K562 (cell line): ENCODE measurements at regions not wholly inside any gene's neighbourhood (a gene's known extent, or its start where the extent isn't known, plus 50 kb on each side); places are given as distances from the start of the nearest gene placed in this dataset.

ENCODE experiments used
- ATAC-seq: fragments of 200-7000 bp; cut with Tn5 transposase; 3 replicates; pipeline ENCODE4 v1.9.1; 2020; ENCODE audit warnings: moderate library complexity
- BruUV-seq: library from RNA; stranded (reverse); fragments of 400-500 nt; replicated peaks from 2 replicates; lab custom pipeline; 2021; lab: Mats Ljungman, UMichigan
- CTCF ChIA-PET: fragments of 300-600 bp; formaldehyde crosslinking; extraction: SDS; loops from one replicate; lab custom pipeline; 2021; ENCODE audit warnings: low intra/inter-chr PET ratio; lab: Yijun Ruan, JAX
- POLR2A ChIA-PET: fragments of 300-600, 350-650 bp; sonication (Branson Sonifier 250); formaldehyde crosslinking; extraction: SDS; loops from one replicate; lab custom pipeline; 2021; ENCODE audit warnings: antibody characterized with exemption, inconsistent platforms; lab: Yijun Ruan, JAX
- DNase-seq, 4 experiments: peaks; one replicate each; pipeline versions ENCODE4 v3.0.0 to v3.0.0-alpha.2; 2011 to 2018; ENCODE audit warnings: low spot score in 3 of 4, mixed read lengths in 3 of 4; ENCODE audit errors: extremely low read depth in 1 of 4
- FAIRE-seq: peaks from 2 replicates; lab custom pipeline; 2011; peaks lifted over from hg19 to GRCh38; lab: Jason Lieb, UNC
- H2AFZ ChIP-seq: 2 replicates; pipeline ENCODE4 v1.6.0; 2011; ENCODE audit warnings: low read depth, low read length, control low read depth, inconsistent platforms
- H3K27ac ChIP-seq: fragments of 200-600 bp; 3 replicates; pipeline ENCODE4 v1.8.0; 2011; ENCODE audit warnings: low read depth, mild to moderate bottlenecking, control low read depth, inconsistent platforms, low read length, moderate library complexity, mixed read lengths; ENCODE audit errors: extremely low read depth
- H3K27me3 ChIP-seq, 2 experiments: fragments of 300-600 bp in 1 of 2; 2 replicates in 1 of 2; 3 replicates in 1 of 2; pipeline versions ENCODE4 v1.6.0 to v1.8.0; 2011; ENCODE audit warnings: inconsistent platforms in 2 of 2, low read length in 2 of 2, mild to moderate bottlenecking in 1 of 2, mixed read lengths in 1 of 2, moderate library complexity in 1 of 2; ENCODE audit not compliant: control insufficient read depth in 2 of 2, insufficient read depth in 2 of 2
- H3K36me3 ChIP-seq: fragments of 300-600 bp; 3 replicates; pipeline ENCODE4 v1.8.0; 2011; ENCODE audit warnings: mild to moderate bottlenecking, low read length, inconsistent platforms; ENCODE audit not compliant: control insufficient read depth, insufficient read depth
- H3K4me1 ChIP-seq, 2 experiments: fragments of 200-600 bp in 1 of 2; replicated peaks in 1 of 2; 2 replicates in 1 of 2; 3 replicates in 1 of 2; pipeline versions ENCODE4 v1.5.1 to v1.8.0; 2011; ENCODE audit warnings: inconsistent platforms in 2 of 2, low read length in 2 of 2, mild to moderate bottlenecking in 1 of 2, mixed read lengths in 1 of 2, moderate library complexity in 1 of 2; ENCODE audit not compliant: control insufficient read depth in 2 of 2, insufficient read depth in 2 of 2
- H3K4me2 ChIP-seq: 2 replicates; pipeline ENCODE4 v1.6.1; 2011; ENCODE audit warnings: low read length, control low read depth, inconsistent platforms, mixed read lengths; ENCODE audit not compliant: insufficient read depth
- H3K4me3 ChIP-seq: fragments of 200-600 bp; sonication (generic), shearing (Covaris generic); 2 replicates; pipeline ENCODE4 v1.5.1; 2016; ENCODE audit warnings: control low read depth, inconsistent platforms
- H3K79me2 ChIP-seq: fragments of 200-600 bp; 3 replicates; pipeline ENCODE4 v1.8.0; 2011; ENCODE audit warnings: low read length, inconsistent platforms; ENCODE audit not compliant: control insufficient read depth, insufficient read depth
- H3K9ac ChIP-seq, 2 experiments: 2 replicates each; pipeline versions ENCODE4 v1.6.0 to v1.6.1; 2011; ENCODE audit warnings: low read depth in 2 of 2, low read length in 2 of 2, control low read depth in 1 of 2, inconsistent platforms in 1 of 2, mild to moderate bottlenecking in 1 of 2, mixed read lengths in 1 of 2; ENCODE audit not compliant: insufficient read depth in 1 of 2
- H3K9me1 ChIP-seq: one replicate; pipeline ENCODE4 v1.6.0; 2011; ENCODE audit warnings: inconsistent platforms, mild to moderate bottlenecking, low read length, moderate library complexity; ENCODE audit not compliant: control insufficient read depth, insufficient read depth
- H3K9me3 ChIP-seq: replicated peaks from 2 replicates; pipeline ENCODE4 v1.5.1; 2011; ENCODE audit warnings: low read depth, low read length, inconsistent platforms; ENCODE audit not compliant: control insufficient read depth, insufficient read depth
- H4K20me1 ChIP-seq: replicated peaks from 2 replicates; pipeline ENCODE4 v1.6.1; 2011; ENCODE audit warnings: low read length, inconsistent platforms, mixed read lengths; ENCODE audit not compliant: control insufficient read depth, insufficient read depth
- CBX3 ChIP-seq, 2 experiments: IDR thresholded peaks; 1 replicate in 1 of 2; 2 replicates in 1 of 2; pipeline ENCODE4 v1.6.1; 2012; ENCODE audit warnings: inconsistent platforms in 2 of 2, low read length in 2 of 2, borderline replicate concordance in 1 of 2, control low read depth in 1 of 2
- EWSR1 ChIP-seq: fragments of 450-650 bp; IDR thresholded peaks from 2 replicates; pipeline ENCODE4 v1.6.1; 2018; ENCODE audit warnings: borderline replicate concordance, mild to moderate bottlenecking, low read depth, moderate library complexity; ENCODE audit not compliant: partially characterized antibody
- ILK ChIP-seq: fragments of 450-650 bp; IDR thresholded peaks from 2 replicates; pipeline ENCODE4 v1.6.1; 2016; ENCODE audit warnings: missing genetic modification characterization, low read depth, mild to moderate bottlenecking, missing compliant biosample characterization, moderate library complexity, borderline replicate concordance
- MCM2 ChIP-seq: fragments of 450-650 bp; IDR thresholded peaks from 2 replicates; pipeline ENCODE4 v1.6.1; 2017; ENCODE audit warnings: low read depth, mild to moderate bottlenecking
- NFE2 ChIP-seq: IDR thresholded peaks from 2 replicates; pipeline ENCODE4 v1.6.1; 2014; ENCODE audit warnings: antibody characterized with exemption, low read depth
- NFRKB ChIP-seq: fragments of 450-650 bp; IDR thresholded peaks from 2 replicates; pipeline ENCODE4 v1.6.1; 2016; ENCODE audit warnings: low read depth
- NR4A1 ChIP-seq, 2 experiments: fragments of 250-450 bp in 1 of 2; fragments of 450-650 bp in 1 of 2; sonication (Bioruptor Pico) in 1 of 2; IDR thresholded peaks; 2 replicates each; pipeline versions ENCODE4 v1.4.0 to v1.6.1; 2016 to 2020; ENCODE audit warnings: mild to moderate bottlenecking in 2 of 2, missing compliant biosample characterization in 1 of 2, missing genetic modification characterization in 1 of 2, moderate library complexity in 1 of 2
- POLR2AphosphoS5 ChIP-seq: IDR thresholded peaks from 2 replicates; pipeline ENCODE4 v1.6.1; 2011; ENCODE audit warnings: mild to moderate bottlenecking, low read depth, low read length, moderate library complexity; ENCODE audit not compliant: control insufficient read depth, insufficient read depth
- PPARD ChIP-seq: fragments of 250-450 bp; sonication (Bioruptor Pico); IDR thresholded peaks from 2 replicates; pipeline ENCODE4 v1.8.0; 2022; ENCODE audit warnings: inconsistent platforms, mild to moderate bottlenecking, moderate library complexity
- TCF7 ChIP-seq: sonication (generic); IDR thresholded peaks from 2 replicates; pipeline ENCODE4 v1.6.1; 2016; ENCODE audit warnings: antibody characterized with exemption, borderline replicate concordance
- ZBTB8A ChIP-seq: fragments of 450-650 bp; IDR thresholded peaks from 2 replicates; pipeline ENCODE4 v1.6.1; 2018; ENCODE audit warnings: mild to moderate bottlenecking, moderate library complexity; ENCODE audit not compliant: partially characterized antibody
- ZFP36 ChIP-seq: fragments of 150-350 bp; IDR thresholded peaks from 2 replicates; pipeline ENCODE4 v1.6.1; 2018; ENCODE audit warnings: low read length, low read depth; ENCODE audit not compliant: partially characterized antibody
- ZNF143 ChIP-seq: sonication (generic); formaldehyde crosslinking; IDR thresholded peaks from 2 replicates; pipeline ENCODE4 v1.9.0; 2022; ENCODE audit warnings: mild to moderate bottlenecking, missing genetic modification reagents
- ZNF830 ChIP-seq: fragments of 250-450 bp; sonication (Bioruptor Pico); IDR thresholded peaks from 2 replicates; pipeline ENCODE4 v1.5.0; 2021; ENCODE audit warnings: mild to moderate bottlenecking
- WGBS: fragments of 100-300 bp; shearing (Covaris generic); methylation state at CpG from one replicate; pipeline ENCODE4 v1.1.6; 2016; ENCODE audit warnings: low coverage, mixed read lengths; ENCODE audit not compliant: insufficient coverage; ENCODE audit errors: missing lambda C conversion rate; 5-methylcytosine and 5-hydroxymethylcytosine counted together
- in situ Hi-C: fragments of 300-500 bp; cut with MboI; formaldehyde crosslinking; loops from 4 replicates; pipeline ENCODE4 v1.15.0; 2018; ENCODE audit warnings: inconsistent platforms, mixed read lengths
- intact Hi-C: fragments of 100-400 bp; cut with micrococcal nuclease; formaldehyde crosslinking; loops from 2 replicates; pipeline ENCODE4 v1.14.2; 2022

- no peaks in the 10 kb centered on the region for H3K9me1 ChIP-seq
- ChIA-PET POLR2A (no interaction called here), CTCF (no interaction called here)
- TF ChIP-seq NFRKB (no peak), ZNF143 (CRISPR knock-in tag) (no peak), TCF7 (no peak), MCM2 (no peak), ZFP36 (no peak), EWSR1 (no peak), ZBTB8A (no peak), NR4A1 (CRISPR knock-in tag; IDR thresholded peaks at IDR 0.05) (no peak), NR4A1 (tag; IDR thresholded peaks at IDR 0.05) (no peak), CBX3 (IDR thresholded peaks at IDR 0.05; ENCODE audit: borderline replicate concordance in 1 of 2, low read length in 2 of 2) (no peak), ZNF830 (CRISPR knock-in tag) (no peak), PPARD (CRISPR knock-in tag) (no peak), POLR2AphosphoS5 (no peak), NFE2 (no peak), ILK (tag) (no peak)
- H2AFZ ChIP-seq, result no peak overlapping the region
- in situ Hi-C loops, result no loop called here
- no peaks in the 10 kb centered on the region for H3K36me3 ChIP-seq
- H3K9ac ChIP-seq, result no peak overlapping the region
- no peak for ATAC-seq
- no peaks in the 10 kb centered on the region for H3K4me1 ChIP-seq
- no peak overlapping the region for H3K4me2 ChIP-seq
- no peaks in the 10 kb centered on the region for H4K20me1 ChIP-seq
- BruUV-seq, result no TSS peak
- intact Hi-C loops, result no loop called here
- no peak overlapping the region for H3K4me3 ChIP-seq
- no peak for FAIRE-seq
- no peaks in the 10 kb centered on the region for H3K27me3 ChIP-seq
- 1% methylated on average over 4 of the region's 4 CpGs for WGBS
- no peaks in the 10 kb centered on the region for H3K9me3 ChIP-seq
- H3K79me2 ChIP-seq, result no peaks in the 10 kb centered on the region
- DNase-seq, result no peak
- no peak overlapping the region for H3K27ac ChIP-seq
These were observed 895.9 kb upstream of the DDX18 start for GRCh38 chr2:116918574-116918973.
